Gastroesophageal sphincter (tissue), 4 donors: ENCODE measurements at regions not wholly inside any gene's neighbourhood (a gene's known extent, or its start where the extent isn't known, plus 50 kb on each side); places are given as distances from the start of the nearest gene placed in this dataset.

Experiments
- ATAC-seq: fragments of 150-250 bp; one replicate; pipeline ENCODE4 v1.9.1; 2016; ENCODE audit warnings: mild to moderate bottlenecking, moderate library complexity
- H3K27ac ChIP-seq, 4 donors: fragments of 200-600 bp; sonication (generic) in 3 of 4; 1 replicate in 3 of 4; 2 replicates in 1 of 4; pipeline ENCODE4 v1.5.1; 2016 to 2019
- H3K27me3 ChIP-seq: fragments of 200-600 bp; sonication (generic); one replicate; pipeline ENCODE4 v1.5.1; 2019
- H3K36me3 ChIP-seq, 2 donors: fragments of 200-600 bp; sonication (generic); one replicate each; pipeline ENCODE4 v1.5.1; 2019; ENCODE audit warnings: control low read depth in 1 of 2
- H3K4me1 ChIP-seq, 3 donors: fragments of 200-600 bp; sonication (generic); 1 replicate in 2 of 3; 2 replicates in 1 of 3; pipeline ENCODE4 v1.5.1; 2016 to 2019; ENCODE audit warnings: control low read depth in 2 of 3
- H3K4me3 ChIP-seq, 2 donors: fragments of 200-600 bp; sonication (generic); one replicate each; pipeline ENCODE4 v1.5.1; 2019; ENCODE audit warnings: mild to moderate bottlenecking in 1 of 2, moderate library complexity in 1 of 2
- H3K9me3 ChIP-seq, 3 donors: fragments of 200-600 bp; sonication (generic); one replicate each; pipeline ENCODE4 v1.5.1; 2017 to 2019; ENCODE audit warnings: control low read depth in 2 of 3
- CTCF ChIP-seq, 4 experiments: fragments of 200-600 bp in 2 of 4; fragments of 450-650 bp in 2 of 4; sonication (generic) in 1 of 4; IDR thresholded peaks; one replicate each; pipeline ENCODE4 v1.5.1; 2017 to 2019; ENCODE audit warnings: antibody characterized with exemption in 4 of 4, mild to moderate bottlenecking in 2 of 4, moderate library complexity in 2 of 4
- EP300 ChIP-seq: sonication (generic); formaldehyde crosslinking; IDR thresholded peaks from one replicate; pipeline ENCODE4 v1.6.1; 2017; ENCODE audit warnings: antibody characterized with exemption, mild to moderate bottlenecking
- POLR2A ChIP-seq, 2 donors: fragments of 450-650 bp; IDR thresholded peaks; one replicate each; pipeline ENCODE4 v1.6.1; 2017; ENCODE audit warnings: antibody characterized with exemption in 2 of 2, mild to moderate bottlenecking in 2 of 2, moderate library complexity in 1 of 2
- POLR2AphosphoS5 ChIP-seq: sonication (generic); formaldehyde crosslinking; IDR thresholded peaks from one replicate; pipeline ENCODE4 v1.6.1; 2017; ENCODE audit warnings: antibody characterized with exemption
- WGBS, 2 donors: methylation state at CpG; one replicate each; pipeline ENCODE4 v1.1.5; 2018; ENCODE audit warnings: low coverage in 1 of 2; 5-methylcytosine and 5-hydroxymethylcytosine counted together

GRCh38 chr9:1458503-1458902, 408.3 kb downstream of the DMRT2 start:
- TF ChIP-seq POLR2AphosphoS5 (no peak), CTCF (IDR thresholded peaks at IDR 0.05) (no peak), EP300 (no peak), POLR2A (IDR thresholded peaks at IDR 0.05) (no peak)
- Histone ChIP-seq H3K27me3 (no peaks in the 10 kb centered on the region), H3K4me1 (no peaks in the 10 kb centered on the region), H3K9me3 (no peaks in the 10 kb centered on the region), H3K4me3 (no peak overlapping the region), H3K27ac (no peak overlapping the region), H3K36me3 (no peaks in the 10 kb centered on the region)
- ATAC-seq = no peak

GRCh38 chr9:1460143-1460769, 410.1 kb downstream of the DMRT2 start:
- no peaks in the 10 kb centered on the region for H3K27me3 ChIP-seq
- no peaks in the 10 kb centered on the region for H3K9me3 ChIP-seq
- WGBS, 2 donors = 56 to 74% methylated on average over 6 to 7 of the region's 7 CpGs
- no peak overlapping the region for H3K27ac ChIP-seq
- TF ChIP-seq EP300 (no peak), POLR2AphosphoS5 (no peak), CTCF (IDR thresholded peaks at IDR 0.05) (no peak), POLR2A (IDR thresholded peaks at IDR 0.05) (no peak)
- no peaks in the 10 kb centered on the region for H3K4me1 ChIP-seq
- no peak overlapping the region for H3K4me3 ChIP-seq
- no peaks in the 10 kb centered on the region for H3K36me3 ChIP-seq
- no peak for ATAC-seq

- 80% methylated on average over 4 of the region's 4 CpGs; no CpG with 5 or more reads in 1 of the 2 donors for WGBS, 2 donors
- no peaks in the 10 kb centered on the region for H3K27me3 ChIP-seq
- no peak for TF ChIP-seq POLR2A (IDR thresholded peaks at IDR 0.05)
- no peak for TF ChIP-seq EP300
- H3K36me3 ChIP-seq = no peaks in the 10 kb centered on the region
- no peak for ATAC-seq
- H3K27ac ChIP-seq = no peak overlapping the region
- no peaks in the 10 kb centered on the region for H3K9me3 ChIP-seq
- H3K4me3 ChIP-seq = no peak overlapping the region
- H3K4me1 ChIP-seq = no peaks in the 10 kb centered on the region
Measured at GRCh38 chr9:1461812-1462211, 411.7 kb downstream of the DMRT2 start.

- 49 to 58% methylated on average over 4 of the region's 4 CpGs for WGBS, 2 donors
- Histone ChIP-seq H3K9me3 (no peaks in the 10 kb centered on the region), H3K27ac (no peak overlapping the region), H3K36me3 (no peaks in the 10 kb centered on the region), H3K27me3 (no peaks in the 10 kb centered on the region), H3K4me1 (no peaks in the 10 kb centered on the region), H3K4me3 (no peak overlapping the region)
- no peak for ATAC-seq
- no peak for TF ChIP-seq POLR2A (IDR thresholded peaks at IDR 0.05)
- TF ChIP-seq POLR2AphosphoS5 = no peak
- no peak for TF ChIP-seq EP300
- no peak for TF ChIP-seq CTCF (IDR thresholded peaks at IDR 0.05)
Measured at GRCh38 chr9:1462626-1463308, 412.6 kb downstream of the DMRT2 start.

- no peak for ATAC-seq
- Histone ChIP-seq H3K9me3 (no peaks in the 10 kb centered on the region), H3K36me3 (no peaks in the 10 kb centered on the region), H3K27ac (no peak overlapping the region), H3K4me1 (no peaks in the 10 kb centered on the region), H3K4me3 (no peak overlapping the region), H3K27me3 (no peaks in the 10 kb centered on the region)
- WGBS, 2 donors = 69 to 89% methylated on average over 1 of the region's 1 CpG
- TF ChIP-seq POLR2AphosphoS5 (no peak), EP300 (no peak), CTCF (IDR thresholded peaks at IDR 0.05) (no peak), POLR2A (IDR thresholded peaks at IDR 0.05) (no peak)
Measured at GRCh38 chr9:1469996-1470395, 419.8 kb downstream of the DMRT2 start.
